ENCODE measurements at regions not wholly inside any gene's neighbourhood (a gene's known extent, or its start where the extent isn't known, plus 50 kb on each side); places are given as distances from the start of the nearest gene placed in this dataset.

GRCh38 chr7:46076527-46076926, 155.5 kb upstream of the IGFBP3 start:
- TF ChIP-seq CTCF (IDR thresholded peaks at IDR 0.05) (no peak), POLR2AphosphoS5 (IDR thresholded peaks at IDR 0.05) (no peak)
